SK-N-SH treated with all-trans-retinoic acid at 6 μM for 48 hours (cell line): ENCODE measurements at regions not wholly inside any gene's neighbourhood (a gene's known extent, or its start where the extent isn't known, plus 50 kb on each side); places are given as distances from the start of the nearest gene placed in this dataset.

ENCODE experiments used
- ATAC-seq: fragments of 200-7000 bp; cut with Tn5 transposase; 3 replicates; pipeline ENCODE4 v1.9.1; 2020; ENCODE audit warnings: mild to moderate bottlenecking, moderate library complexity
- BACH2 ChIP-seq: fragments of 250-450 bp; sonication (Bioruptor Pico); IDR thresholded peaks from 2 replicates; pipeline ENCODE4 v1.9.0; 2021; ENCODE audit warnings: mild to moderate bottlenecking, borderline replicate concordance
- CREB5 ChIP-seq: fragments of 250-450 bp; sonication (Bioruptor Pico); IDR thresholded peaks from 2 replicates; pipeline ENCODE4 v1.5.1; 2020; ENCODE audit warnings: low read depth, mild to moderate bottlenecking, moderate library complexity
- CSDC2 ChIP-seq: fragments of 250-450 bp; sonication (Bioruptor Pico); IDR thresholded peaks from 2 replicates; pipeline ENCODE4 v1.5.0; 2020; ENCODE audit warnings: mild to moderate bottlenecking, moderate library complexity
- ESRRG ChIP-seq: fragments of 250-450 bp; sonication (Bioruptor Pico); IDR thresholded peaks from 2 replicates; pipeline ENCODE4 v1.6.1; 2021; ENCODE audit warnings: mild to moderate bottlenecking
- OSR1 ChIP-seq: fragments of 250-450 bp; sonication (Bioruptor Pico); IDR thresholded peaks from 2 replicates; pipeline ENCODE4 v1.8.0; 2022; ENCODE audit warnings: moderate library complexity, mild to moderate bottlenecking, inconsistent platforms
- POU6F1 ChIP-seq: fragments of 250-450 bp; sonication (Bioruptor Pico); IDR thresholded peaks from 2 replicates; pipeline ENCODE4 v1.8.0; 2021; ENCODE audit warnings: low read depth, mild to moderate bottlenecking, moderate library complexity, borderline replicate concordance
- PPARA ChIP-seq: fragments of 250-450 bp; sonication (Bioruptor Pico); IDR thresholded peaks from 2 replicates; pipeline ENCODE4 v1.5.0; 2020; ENCODE audit warnings: mild to moderate bottlenecking, borderline replicate concordance
- RARB ChIP-seq: fragments of 250-450 bp; sonication (Bioruptor Pico); IDR thresholded peaks from 2 replicates; pipeline ENCODE4 v1.8.0; 2021; ENCODE audit warnings: mild to moderate bottlenecking, moderate library complexity
- SNAI2 ChIP-seq: fragments of 250-450 bp; sonication (Bioruptor Pico); IDR thresholded peaks from 2 replicates; pipeline ENCODE4 v1.5.0; 2020; ENCODE audit warnings: mild to moderate bottlenecking, moderate library complexity
- TCF4 ChIP-seq: fragments of 250-450 bp; sonication (Bioruptor Pico); IDR thresholded peaks from 2 replicates; pipeline ENCODE4 v1.8.0; 2021; ENCODE audit warnings: mild to moderate bottlenecking, moderate library complexity, borderline replicate concordance
- ZC3H10 ChIP-seq: fragments of 250-450 bp; sonication (Bioruptor Pico); IDR thresholded peaks from 2 replicates; pipeline ENCODE4 v1.5.1; 2021; ENCODE audit warnings: mild to moderate bottlenecking, moderate library complexity
- ZFP30 ChIP-seq: fragments of 450-650 bp; formaldehyde crosslinking; IDR thresholded peaks from 2 replicates; pipeline ENCODE4 v1.5.0; 2022; ENCODE audit warnings: mild to moderate bottlenecking, moderate library complexity
- ZNF565 ChIP-seq: fragments of 450-650 bp; formaldehyde crosslinking; conservative IDR thresholded peaks from 2 replicates; pipeline ENCODE4 v1.5.0; 2020; ENCODE audit warnings: low read depth, mild to moderate bottlenecking, moderate library complexity
- ZNF70 ChIP-seq: fragments of 450-650 bp; formaldehyde crosslinking; IDR thresholded peaks from 2 replicates; pipeline ENCODE4 v1.5.0; 2020; ENCODE audit warnings: mild to moderate bottlenecking, moderate library complexity
- TF ChIP-seq, protein P1 (sequence below): fragments of 250-450 bp; sonication (Bioruptor Pico); IDR thresholded peaks from 2 replicates; pipeline ENCODE4 v1.5.0; 2020; ENCODE audit warnings: mild to moderate bottlenecking, moderate library complexity
- TF ChIP-seq, protein P2 (sequence below): fragments of 250-450 bp; sonication (Bioruptor Pico); IDR thresholded peaks from 2 replicates; pipeline ENCODE4 v1.8.0; 2020; ENCODE audit warnings: mild to moderate bottlenecking, moderate library complexity, borderline replicate concordance
- TF ChIP-seq, protein P3 (sequence below): fragments of 250-450 bp; sonication (Bioruptor Pico); IDR thresholded peaks from 2 replicates; pipeline ENCODE4 v1.5.1; 2021; ENCODE audit warnings: mild to moderate bottlenecking, moderate library complexity

DNA sequence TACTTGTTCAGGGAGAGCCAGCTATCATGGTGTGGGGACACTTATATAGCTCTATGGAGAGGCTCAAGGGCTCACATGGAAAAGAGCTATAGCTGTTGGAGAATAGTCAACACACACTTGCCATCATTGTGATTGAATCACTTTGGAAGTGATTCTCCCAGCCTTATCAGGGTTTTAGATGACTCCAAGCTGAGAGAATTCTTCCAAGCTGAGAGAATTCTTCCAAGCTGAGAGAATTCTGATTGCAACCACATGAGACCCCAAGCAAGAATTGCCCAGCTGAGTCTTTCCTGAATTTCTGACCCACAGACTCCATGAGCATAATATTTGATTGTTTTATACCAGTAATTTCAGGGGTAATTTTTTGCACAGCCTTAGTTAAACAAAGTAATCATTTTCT is 1318.3 kb upstream of the RAG2 start (continued):
- TF ChIP-seq, protein P1, sequence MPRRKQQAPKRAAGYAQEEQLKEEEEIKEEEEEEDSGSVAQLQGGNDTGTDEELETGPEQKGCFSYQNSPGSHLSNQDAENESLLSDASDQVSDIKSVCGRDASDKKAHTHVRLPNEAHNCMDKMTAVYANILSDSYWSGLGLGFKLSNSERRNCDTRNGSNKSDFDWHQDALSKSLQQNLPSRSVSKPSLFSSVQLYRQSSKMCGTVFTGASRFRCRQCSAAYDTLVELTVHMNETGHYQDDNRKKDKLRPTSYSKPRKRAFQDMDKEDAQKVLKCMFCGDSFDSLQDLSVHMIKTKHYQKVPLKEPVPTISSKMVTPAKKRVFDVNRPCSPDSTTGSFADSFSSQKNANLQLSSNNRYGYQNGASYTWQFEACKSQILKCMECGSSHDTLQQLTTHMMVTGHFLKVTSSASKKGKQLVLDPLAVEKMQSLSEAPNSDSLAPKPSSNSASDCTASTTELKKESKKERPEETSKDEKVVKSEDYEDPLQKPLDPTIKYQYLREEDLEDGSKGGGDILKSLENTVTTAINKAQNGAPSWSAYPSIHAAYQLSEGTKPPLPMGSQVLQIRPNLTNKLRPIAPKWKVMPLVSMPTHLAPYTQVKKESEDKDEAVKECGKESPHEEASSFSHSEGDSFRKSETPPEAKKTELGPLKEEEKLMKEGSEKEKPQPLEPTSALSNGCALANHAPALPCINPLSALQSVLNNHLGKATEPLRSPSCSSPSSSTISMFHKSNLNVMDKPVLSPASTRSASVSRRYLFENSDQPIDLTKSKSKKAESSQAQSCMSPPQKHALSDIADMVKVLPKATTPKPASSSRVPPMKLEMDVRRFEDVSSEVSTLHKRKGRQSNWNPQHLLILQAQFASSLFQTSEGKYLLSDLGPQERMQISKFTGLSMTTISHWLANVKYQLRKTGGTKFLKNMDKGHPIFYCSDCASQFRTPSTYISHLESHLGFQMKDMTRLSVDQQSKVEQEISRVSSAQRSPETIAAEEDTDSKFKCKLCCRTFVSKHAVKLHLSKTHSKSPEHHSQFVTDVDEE (CRISPR knock-in tag) = no peak
- TF ChIP-seq, all 23 proteins: peak for 0

GRCh38 chr11:37914859-37915258 is 1316.8 kb upstream of the RAG2 start:
- TF ChIP-seq, protein P2, sequence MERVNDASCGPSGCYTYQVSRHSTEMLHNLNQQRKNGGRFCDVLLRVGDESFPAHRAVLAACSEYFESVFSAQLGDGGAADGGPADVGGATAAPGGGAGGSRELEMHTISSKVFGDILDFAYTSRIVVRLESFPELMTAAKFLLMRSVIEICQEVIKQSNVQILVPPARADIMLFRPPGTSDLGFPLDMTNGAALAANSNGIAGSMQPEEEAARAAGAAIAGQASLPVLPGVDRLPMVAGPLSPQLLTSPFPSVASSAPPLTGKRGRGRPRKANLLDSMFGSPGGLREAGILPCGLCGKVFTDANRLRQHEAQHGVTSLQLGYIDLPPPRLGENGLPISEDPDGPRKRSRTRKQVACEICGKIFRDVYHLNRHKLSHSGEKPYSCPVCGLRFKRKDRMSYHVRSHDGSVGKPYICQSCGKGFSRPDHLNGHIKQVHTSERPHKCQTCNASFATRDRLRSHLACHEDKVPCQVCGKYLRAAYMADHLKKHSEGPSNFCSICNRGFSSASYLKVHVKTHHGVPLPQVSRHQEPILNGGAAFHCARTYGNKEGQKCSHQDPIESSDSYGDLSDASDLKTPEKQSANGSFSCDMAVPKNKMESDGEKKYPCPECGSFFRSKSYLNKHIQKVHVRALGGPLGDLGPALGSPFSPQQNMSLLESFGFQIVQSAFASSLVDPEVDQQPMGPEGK (CRISPR knock-in tag) = no peak
- no peak for TF ChIP-seq PPARA
- no peak for TF ChIP-seq ZNF70 (CRISPR knock-in tag)
- TF ChIP-seq POU6F1 (CRISPR knock-in tag) = no peak
- no peak for TF ChIP-seq TCF4 (CRISPR knock-in tag)
- TF ChIP-seq, all 23 proteins: peak for 0
- no peak for ATAC-seq

- TF ChIP-seq RARB (CRISPR knock-in tag) (no peak), OSR1 (CRISPR knock-in tag) (no peak), CREB5 (no peak), SNAI2 (CRISPR knock-in tag) (no peak), ZC3H10 (CRISPR knock-in tag) (no peak), ZFP30 (CRISPR knock-in tag) (no peak), CSDC2 (CRISPR knock-in tag) (no peak), TCF4 (CRISPR knock-in tag) (no peak), ESRRG (CRISPR knock-in tag) (no peak), POU6F1 (CRISPR knock-in tag) (no peak), ZNF565 (no peak), BACH2 (no peak)
- TF ChIP-seq, protein P2 (CRISPR knock-in tag) = no peak
- TF ChIP-seq, protein P3, sequence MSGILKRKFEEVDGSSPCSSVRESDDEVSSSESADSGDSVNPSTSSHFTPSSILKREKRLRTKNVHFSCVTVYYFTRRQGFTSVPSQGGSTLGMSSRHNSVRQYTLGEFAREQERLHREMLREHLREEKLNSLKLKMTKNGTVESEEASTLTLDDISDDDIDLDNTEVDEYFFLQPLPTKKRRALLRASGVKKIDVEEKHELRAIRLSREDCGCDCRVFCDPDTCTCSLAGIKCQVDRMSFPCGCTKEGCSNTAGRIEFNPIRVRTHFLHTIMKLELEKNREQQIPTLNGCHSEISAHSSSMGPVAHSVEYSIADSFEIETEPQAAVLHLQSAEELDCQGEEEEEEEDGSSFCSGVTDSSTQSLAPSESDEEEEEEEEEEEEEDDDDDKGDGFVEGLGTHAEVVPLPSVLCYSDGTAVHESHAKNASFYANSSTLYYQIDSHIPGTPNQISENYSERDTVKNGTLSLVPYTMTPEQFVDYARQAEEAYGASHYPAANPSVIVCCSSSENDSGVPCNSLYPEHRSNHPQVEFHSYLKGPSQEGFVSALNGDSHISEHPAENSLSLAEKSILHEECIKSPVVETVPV = no peak
- no peak for ATAC-seq
Observed at GRCh38 chr11:37908219-37908548, 1310.1 kb upstream of the RAG2 start.
